Esophagus squamous epithelium (tissue), 5 donors: ENCODE measurements at regions not wholly inside any gene's neighbourhood (a gene's known extent, or its start where the extent isn't known, plus 50 kb on each side); places are given as distances from the start of the nearest gene placed in this dataset.

Source experiments
- DNase-seq: peaks from one replicate; lab custom pipeline; 2025; lab: John Stamatoyannopoulos, UW
- H3K27ac ChIP-seq, 4 donors: fragments of 200-600 bp; sonication (generic); one replicate each; pipeline ENCODE4 v1.5.1; 2016 to 2019; ENCODE audit warnings: mild to moderate bottlenecking in 1 of 4
- H3K27me3 ChIP-seq, 4 donors: fragments of 200-600 bp; sonication (generic); 1 replicate in 3 of 4; 2 replicates in 1 of 4; pipeline versions ENCODE4 v1.5.1 to v1.6.0; 2017 to 2021; ENCODE audit warnings: antibody characterized with exemption in 1 of 4
- H3K36me3 ChIP-seq, 3 donors: fragments of 200-600 bp; sonication (generic); one replicate each; pipeline ENCODE4 v1.5.1; 2016 to 2019
- H3K4me1 ChIP-seq, 3 donors: fragments of 200-600 bp; sonication (generic); one replicate each; pipeline ENCODE4 v1.5.1; 2017 to 2019
- H3K4me3 ChIP-seq, 4 donors: fragments of 200-600 bp; sonication (generic); 1 replicate in 3 of 4; 2 replicates in 1 of 4; pipeline ENCODE4 v1.5.1; 2016 to 2019; ENCODE audit warnings: mild to moderate bottlenecking in 2 of 4, moderate library complexity in 1 of 4
- H3K9me3 ChIP-seq, 3 donors: fragments of 200-600 bp; sonication (generic); one replicate each; pipeline ENCODE4 v1.5.1; 2016 to 2019
- CTCF ChIP-seq, 6 experiments: fragments of 450-650 bp in 4 of 6; fragments of 200-600 bp in 2 of 6; sonication (generic) in 2 of 6; IDR thresholded peaks; one replicate each; pipeline ENCODE4 v1.5.1; 2016 to 2019; ENCODE audit warnings: antibody characterized with exemption in 6 of 6, mild to moderate bottlenecking in 4 of 6, moderate library complexity in 4 of 6
- POLR2A ChIP-seq, 4 donors: fragments of 450-650 bp; IDR thresholded peaks; one replicate each; pipeline ENCODE4 v1.6.1; 2017; ENCODE audit warnings: antibody characterized with exemption in 4 of 4, mild to moderate bottlenecking in 4 of 4, moderate library complexity in 3 of 4
- WGBS, 2 donors: methylation state at CpG; one replicate each; pipeline ENCODE4 v1.1.5; 2018; 5-methylcytosine and 5-hydroxymethylcytosine counted together
- intact Hi-C: fragments of 100-400 bp; cut with DNase I; formaldehyde crosslinking; loops from one replicate; pipeline ENCODE4 v1.15.0; 2022
- donor health status: DM: yes; HTN: yes; CAD: no.

- H3K4me1 ChIP-seq: no peaks in the 10 kb centered on the region
- intact Hi-C loops: no loop called here
- no peak for DNase-seq
- no peaks in the 10 kb centered on the region for H3K27me3 ChIP-seq
- H3K36me3 ChIP-seq: no peaks in the 10 kb centered on the region
- H3K27ac ChIP-seq: no peak overlapping the region
- no peak overlapping the region for H3K4me3 ChIP-seq
- H3K9me3 ChIP-seq: no peaks in the 10 kb centered on the region
- no peak for TF ChIP-seq POLR2A (IDR thresholded peaks at IDR 0.05)
- no peak for TF ChIP-seq CTCF (IDR thresholded peaks at IDR 0.05)
- 55 to 80% methylated on average over 1 of the region's 1 CpG for WGBS, 2 donors
Observed at GRCh38 chr17:70535986-70536385, 366.7 kb downstream of the KCNJ2 start.

- WGBS, 2 donors: 43 to 65% methylated on average over 4 to 7 of the region's 7 CpGs
- Histone ChIP-seq H3K4me3 (no peak overlapping the region), H3K27me3 (no peaks in the 10 kb centered on the region), H3K27ac (no peak overlapping the region), H3K9me3 (no peaks in the 10 kb centered on the region), H3K36me3 (no peaks in the 10 kb centered on the region), H3K4me1 (no peaks in the 10 kb centered on the region)
- no peak for DNase-seq
- intact Hi-C loops: no loop called here
- no peak for TF ChIP-seq POLR2A (IDR thresholded peaks at IDR 0.05)
- TF ChIP-seq CTCF (IDR thresholded peaks at IDR 0.05): no peak
Observed at GRCh38 chr17:70539132-70539924, 370.0 kb downstream of the KCNJ2 start.

- Histone ChIP-seq H3K36me3 (no peaks in the 10 kb centered on the region), H3K4me3 (no peak overlapping the region), H3K4me1 (no peaks in the 10 kb centered on the region), H3K27ac (no peak overlapping the region), H3K9me3 (no peaks in the 10 kb centered on the region), H3K27me3 (no peaks in the 10 kb centered on the region)
- 27 to 43% methylated on average over 4 of the region's 4 CpGs for WGBS, 2 donors
- TF ChIP-seq POLR2A (IDR thresholded peaks at IDR 0.05): no peak
- no peak for TF ChIP-seq CTCF (IDR thresholded peaks at IDR 0.05)
- intact Hi-C loops: no loop called here
- no peak for DNase-seq
Observed at GRCh38 chr17:70542876-70543275, 373.5 kb downstream of the KCNJ2 start.

GRCh38 chr17:70544317-70544716 is 375.0 kb downstream of the KCNJ2 start:
- intact Hi-C loops: no loop called here
- Histone ChIP-seq H3K27me3 (no peaks in the 10 kb centered on the region), H3K4me1 (no peaks in the 10 kb centered on the region), H3K4me3 (no peak overlapping the region), H3K36me3 (no peaks in the 10 kb centered on the region), H3K9me3 (no peaks in the 10 kb centered on the region), H3K27ac (no peak overlapping the region)
- WGBS, 2 donors: 75 to 85% methylated on average over 1 of the region's 1 CpG
- no peak for TF ChIP-seq CTCF (IDR thresholded peaks at IDR 0.05)
- no peak for TF ChIP-seq POLR2A (IDR thresholded peaks at IDR 0.05)
- no peak for DNase-seq

GRCh38 chr17:70552230-70552981 is 383.1 kb downstream of the KCNJ2 start:
- DNase-seq: no peak
- WGBS, 2 donors: 19 to 34% methylated on average over 8 of the region's 8 CpGs
- H3K4me1 ChIP-seq: peaks cover 0 to 7% (median 0%) of the 10 kb centered on the region in 3 donors
- no peaks in the 10 kb centered on the region for H3K36me3 ChIP-seq
- no peaks in the 10 kb centered on the region for H3K9me3 ChIP-seq
- intact Hi-C loops: no loop called here
- H3K4me3 ChIP-seq: no peak overlapping the region
- no peaks in the 10 kb centered on the region for H3K27me3 ChIP-seq
- H3K27ac ChIP-seq: no peak overlapping the region
- peak; percentile 10 to 63 (median 52) for TF ChIP-seq CTCF (IDR thresholded peaks at IDR 0.05)
- no peak for TF ChIP-seq POLR2A (IDR thresholded peaks at IDR 0.05)
